ENCODE measurements at regions not wholly inside any gene's neighbourhood (a gene's known extent, or its start where the extent isn't known, plus 50 kb on each side); places are given as distances from the start of the nearest gene placed in this dataset.

DNA sequence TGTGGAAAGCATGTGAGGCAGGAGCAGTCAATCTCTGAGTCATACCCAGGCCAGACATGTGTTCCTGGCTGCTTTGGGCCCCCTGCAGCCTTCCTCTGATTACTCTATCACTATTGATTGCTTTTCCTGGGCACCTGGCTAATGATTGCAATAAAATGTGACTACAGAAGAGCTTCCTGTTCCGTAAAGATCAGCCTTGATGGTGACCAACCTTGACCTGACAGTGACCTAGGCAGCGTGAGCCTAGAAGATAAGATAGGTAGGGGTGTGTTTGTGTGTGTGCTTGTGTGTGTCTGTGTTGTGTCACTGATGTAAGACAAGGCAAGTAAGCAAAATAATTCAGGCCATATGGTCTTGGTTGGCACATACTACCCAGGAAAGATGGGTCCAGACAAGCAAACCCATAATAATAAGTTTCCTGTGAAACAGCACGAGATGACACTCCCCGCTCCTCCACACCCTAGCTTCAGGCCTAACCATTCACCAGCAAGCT, 367.7 kb upstream of the CDH11 start:
- Histone ChIP-seq H3K27me3 (ENCODE audit: control insufficient read depth, insufficient read depth, low read length) (no peaks in the 10 kb centered on the region), H3K4me1 (ENCODE audit: control insufficient read depth, low read depth, low read length) (peaks cover 7% of the 10 kb centered on the region), H3K36me3 (ENCODE audit: control insufficient read depth, low read depth, low read length) (no peaks in the 10 kb centered on the region), H3K9ac (ENCODE audit: low read length) (no peak overlapping the region), H3K27ac (ENCODE audit: low read length) (no peak overlapping the region), H3K4me3 (ENCODE audit: low read length) (no peak overlapping the region), H3K9me3 (ENCODE audit: control insufficient read depth, low read depth, low read length) (no peaks in the 10 kb centered on the region)

DNA sequence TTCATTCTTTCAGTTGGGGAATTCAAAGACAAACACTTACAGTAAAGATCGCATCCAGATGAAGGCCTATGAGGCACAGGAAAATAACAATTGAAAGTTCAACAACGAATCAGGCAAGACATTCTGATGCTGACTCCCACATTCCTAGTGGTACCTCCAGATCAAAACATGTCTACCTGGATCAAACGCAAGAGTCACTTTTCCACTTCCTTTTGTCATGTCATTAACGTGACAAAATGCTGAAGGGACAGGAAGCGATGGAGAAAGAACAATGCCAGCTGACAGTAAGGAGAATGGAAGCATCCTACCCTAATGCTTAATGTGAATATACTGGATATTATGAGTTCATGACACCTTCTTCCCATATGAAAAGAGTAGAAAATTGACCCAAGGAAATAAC, 365.4 kb upstream of the CDH11 start:
- no peak overlapping the region for H3K4me3 ChIP-seq (ENCODE audit: low read length)
- no peaks in the 10 kb centered on the region for H3K36me3 ChIP-seq (ENCODE audit: control insufficient read depth, low read depth, low read length)
- H3K27ac ChIP-seq (ENCODE audit: low read length), result no peak overlapping the region
- no peaks in the 10 kb centered on the region for H3K27me3 ChIP-seq (ENCODE audit: control insufficient read depth, insufficient read depth, low read length)
- H3K9ac ChIP-seq (ENCODE audit: low read length), result no peak overlapping the region
- no peaks in the 10 kb centered on the region for H3K4me1 ChIP-seq (ENCODE audit: control insufficient read depth, low read depth, low read length)
- no peaks in the 10 kb centered on the region for H3K9me3 ChIP-seq (ENCODE audit: control insufficient read depth, low read depth, low read length)

DNA sequence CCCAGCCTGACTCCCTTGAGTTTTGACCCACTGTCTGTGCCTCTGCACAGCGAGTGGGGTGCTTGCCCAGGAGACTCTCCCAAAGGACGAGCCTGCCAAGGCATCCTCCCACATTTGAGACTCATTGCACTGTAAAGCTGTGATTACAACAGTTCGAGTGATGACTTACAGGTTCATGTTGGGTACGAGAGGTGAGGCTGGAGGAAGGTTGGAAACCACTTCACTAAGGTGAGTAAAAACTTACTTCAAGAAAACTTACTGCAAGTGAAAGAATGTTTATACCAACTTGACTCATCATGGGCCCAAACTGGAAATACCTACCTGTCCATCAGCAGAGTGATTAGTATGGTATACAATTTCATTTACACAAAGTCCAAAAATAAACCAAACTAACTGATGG, 360.1 kb upstream of the CDH11 start:
- H3K9ac ChIP-seq (ENCODE audit: low read length), result no peak overlapping the region
- H3K4me1 ChIP-seq (ENCODE audit: control insufficient read depth, low read depth, low read length), result no peaks in the 10 kb centered on the region
- no peaks in the 10 kb centered on the region for H3K27me3 ChIP-seq (ENCODE audit: control insufficient read depth, insufficient read depth, low read length)
- H3K27ac ChIP-seq (ENCODE audit: low read length), result no peak overlapping the region
- no peak overlapping the region for H3K4me3 ChIP-seq (ENCODE audit: low read length)
- no peaks in the 10 kb centered on the region for H3K36me3 ChIP-seq (ENCODE audit: control insufficient read depth, low read depth, low read length)
- H3K9me3 ChIP-seq (ENCODE audit: control insufficient read depth, low read depth, low read length), result no peaks in the 10 kb centered on the region

DNA sequence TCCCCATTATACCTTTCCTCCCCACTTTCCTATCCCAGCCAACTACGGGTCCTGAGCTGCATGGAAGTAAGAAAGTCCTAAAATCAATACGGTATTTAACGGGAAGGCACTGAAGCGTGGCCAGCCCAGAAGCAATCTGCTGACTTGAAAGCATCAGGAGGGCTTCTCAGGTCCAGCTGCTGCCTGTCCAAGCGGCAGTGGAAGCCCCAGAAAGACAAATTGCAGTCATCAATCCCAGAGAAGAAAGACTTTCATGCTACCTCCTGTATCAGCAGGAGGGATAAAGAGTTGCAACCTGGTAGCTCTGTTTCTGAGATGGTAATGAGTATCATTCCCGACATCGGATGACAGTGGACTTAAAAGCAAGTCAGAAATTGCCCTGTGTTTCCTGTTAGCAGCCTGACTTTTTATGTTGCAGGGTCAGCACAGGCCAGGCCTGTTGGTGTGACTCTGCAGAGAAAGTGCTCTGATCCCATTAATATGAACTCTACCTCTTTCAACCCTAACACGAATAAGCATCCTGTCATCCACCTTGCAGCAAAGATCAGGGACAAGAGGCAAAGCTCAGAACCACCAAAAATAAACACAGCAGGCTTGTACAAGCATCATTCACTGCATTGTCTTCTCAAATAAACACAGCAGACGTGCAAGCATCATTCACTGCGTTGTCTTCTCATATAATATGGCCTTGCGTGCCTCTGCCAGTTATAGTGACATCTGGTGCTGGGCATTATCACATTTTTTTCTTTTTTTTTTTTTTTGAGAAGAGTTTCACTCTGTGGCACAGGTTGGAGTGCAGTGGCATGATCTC, 358.6 kb upstream of the CDH11 start:
- H3K27me3 ChIP-seq (ENCODE audit: control insufficient read depth, insufficient read depth, low read length), result no peaks in the 10 kb centered on the region
- no peaks in the 10 kb centered on the region for H3K9me3 ChIP-seq (ENCODE audit: control insufficient read depth, low read depth, low read length)
- H3K36me3 ChIP-seq (ENCODE audit: control insufficient read depth, low read depth, low read length), result no peaks in the 10 kb centered on the region
- H3K27ac ChIP-seq (ENCODE audit: low read length), result no peak overlapping the region
- H3K4me3 ChIP-seq (ENCODE audit: low read length), result no peak overlapping the region
- no peak overlapping the region for H3K9ac ChIP-seq (ENCODE audit: low read length)
- H3K4me1 ChIP-seq (ENCODE audit: control insufficient read depth, low read depth, low read length), result no peaks in the 10 kb centered on the region

DNA sequence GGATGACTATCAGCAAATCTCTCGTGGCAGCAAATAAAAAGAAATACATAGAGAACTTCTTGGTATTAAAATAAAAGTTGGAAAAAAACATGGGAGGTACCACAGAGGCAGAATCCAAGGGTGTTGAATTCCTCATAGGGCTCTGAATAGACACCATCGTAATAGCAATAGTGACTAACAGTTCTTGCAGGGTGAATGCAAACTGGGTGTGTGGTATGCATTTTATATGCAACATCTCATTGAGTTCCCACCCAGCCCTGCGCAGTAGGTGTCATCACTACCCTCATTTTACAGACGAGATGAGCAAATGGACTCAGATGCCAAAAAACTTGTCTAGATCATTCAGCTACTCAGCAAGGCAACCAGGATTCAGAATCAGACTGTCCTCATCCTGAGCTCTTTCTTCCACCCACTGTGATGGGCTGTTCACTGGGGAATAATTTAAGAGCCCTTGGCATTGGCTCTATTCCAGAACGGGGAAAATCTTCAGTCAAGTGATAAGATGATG, 354.6 kb upstream of the CDH11 start:
- no peaks in the 10 kb centered on the region for H3K36me3 ChIP-seq (ENCODE audit: control insufficient read depth, low read depth, low read length)
- no peak overlapping the region for H3K9ac ChIP-seq (ENCODE audit: low read length)
- H3K9me3 ChIP-seq (ENCODE audit: control insufficient read depth, low read depth, low read length), result no peaks in the 10 kb centered on the region
- H3K27ac ChIP-seq (ENCODE audit: low read length), result no peak overlapping the region
- H3K27me3 ChIP-seq (ENCODE audit: control insufficient read depth, insufficient read depth, low read length), result no peaks in the 10 kb centered on the region
- H3K4me1 ChIP-seq (ENCODE audit: control insufficient read depth, low read depth, low read length), result no peaks in the 10 kb centered on the region
- no peak overlapping the region for H3K4me3 ChIP-seq (ENCODE audit: low read length)

DNA sequence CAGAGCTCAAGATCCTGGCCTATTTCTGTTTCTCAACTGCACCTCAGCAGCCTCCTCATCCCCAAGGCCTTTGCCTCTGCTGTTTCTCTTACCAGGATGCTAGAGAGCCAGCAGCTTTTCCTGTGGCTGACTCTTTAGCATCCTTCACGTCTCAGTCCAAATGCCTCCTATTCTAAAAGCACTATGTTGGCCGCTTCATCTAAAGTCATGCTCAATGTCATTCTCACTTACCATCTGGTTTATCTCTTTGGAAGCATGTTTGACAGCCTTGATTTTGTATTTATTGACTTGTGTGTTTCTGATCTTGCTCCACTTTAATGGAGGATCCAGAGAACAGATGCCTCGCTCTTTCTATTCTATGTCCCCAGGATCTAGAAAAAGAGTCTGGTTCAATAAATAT, 351.8 kb upstream of the CDH11 start:
- Histone ChIP-seq H3K4me1 (ENCODE audit: control insufficient read depth, low read depth, low read length) (no peaks in the 10 kb centered on the region), H3K36me3 (ENCODE audit: control insufficient read depth, low read depth, low read length) (no peaks in the 10 kb centered on the region), H3K4me3 (ENCODE audit: low read length) (no peak overlapping the region), H3K9me3 (ENCODE audit: control insufficient read depth, low read depth, low read length) (no peaks in the 10 kb centered on the region), H3K27ac (ENCODE audit: low read length) (no peak overlapping the region), H3K27me3 (ENCODE audit: control insufficient read depth, insufficient read depth, low read length) (no peaks in the 10 kb centered on the region), H3K9ac (ENCODE audit: low read length) (no peak overlapping the region)

DNA sequence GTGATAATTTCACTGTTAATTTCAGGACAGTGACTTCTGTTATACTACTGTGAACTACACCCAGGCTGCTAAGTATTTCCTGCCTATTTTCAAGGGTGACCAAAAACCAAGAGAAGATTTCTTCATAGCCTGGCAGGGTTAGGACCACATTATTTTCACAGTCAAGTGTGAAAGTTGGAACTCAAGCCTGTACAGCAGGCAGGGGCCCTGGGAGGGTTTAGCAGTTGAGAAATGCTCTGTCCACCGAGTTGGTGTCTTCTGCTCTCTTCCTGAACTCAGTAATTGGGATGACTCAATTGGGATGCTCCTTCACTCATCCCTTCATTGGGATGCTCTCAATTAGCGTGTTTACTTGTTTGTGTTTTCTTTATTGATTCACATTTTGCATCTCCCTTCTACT, 347.3 kb upstream of the CDH11 start:
- Histone ChIP-seq H3K9ac (ENCODE audit: low read length) (no peak overlapping the region), H3K4me3 (ENCODE audit: low read length) (no peak overlapping the region), H3K9me3 (ENCODE audit: control insufficient read depth, low read depth, low read length) (no peaks in the 10 kb centered on the region), H3K27ac (ENCODE audit: low read length) (no peak overlapping the region), H3K27me3 (ENCODE audit: control insufficient read depth, insufficient read depth, low read length) (no peaks in the 10 kb centered on the region), H3K4me1 (ENCODE audit: control insufficient read depth, low read depth, low read length) (no peaks in the 10 kb centered on the region), H3K36me3 (ENCODE audit: control insufficient read depth, low read depth, low read length) (no peaks in the 10 kb centered on the region)

DNA sequence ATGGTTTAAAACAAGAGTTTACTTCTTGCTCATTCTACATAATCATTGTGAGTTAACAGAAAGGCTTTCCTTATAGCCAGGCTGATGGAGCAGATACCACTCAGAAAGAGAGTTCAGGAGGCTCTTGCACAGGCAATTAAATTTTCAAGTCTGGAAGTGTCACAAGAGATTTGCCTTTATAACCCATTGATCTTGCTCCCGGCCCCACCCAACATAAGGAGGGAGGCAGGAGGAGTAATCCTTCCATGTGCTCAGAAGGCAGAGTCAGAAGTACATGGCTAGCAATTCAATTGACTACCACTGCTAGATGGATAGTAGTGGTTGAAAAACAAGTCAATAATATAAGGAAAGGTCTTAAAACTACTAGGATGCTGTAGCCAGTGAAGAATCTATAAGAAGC, 346.3 kb upstream of the CDH11 start:
- H3K4me3 ChIP-seq (ENCODE audit: low read length), result no peak overlapping the region
- no peaks in the 10 kb centered on the region for H3K27me3 ChIP-seq (ENCODE audit: control insufficient read depth, insufficient read depth, low read length)
- no peaks in the 10 kb centered on the region for H3K36me3 ChIP-seq (ENCODE audit: control insufficient read depth, low read depth, low read length)
- no peaks in the 10 kb centered on the region for H3K4me1 ChIP-seq (ENCODE audit: control insufficient read depth, low read depth, low read length)
- H3K27ac ChIP-seq (ENCODE audit: low read length), result no peak overlapping the region
- no peaks in the 10 kb centered on the region for H3K9me3 ChIP-seq (ENCODE audit: control insufficient read depth, low read depth, low read length)
- H3K9ac ChIP-seq (ENCODE audit: low read length), result no peak overlapping the region

DNA sequence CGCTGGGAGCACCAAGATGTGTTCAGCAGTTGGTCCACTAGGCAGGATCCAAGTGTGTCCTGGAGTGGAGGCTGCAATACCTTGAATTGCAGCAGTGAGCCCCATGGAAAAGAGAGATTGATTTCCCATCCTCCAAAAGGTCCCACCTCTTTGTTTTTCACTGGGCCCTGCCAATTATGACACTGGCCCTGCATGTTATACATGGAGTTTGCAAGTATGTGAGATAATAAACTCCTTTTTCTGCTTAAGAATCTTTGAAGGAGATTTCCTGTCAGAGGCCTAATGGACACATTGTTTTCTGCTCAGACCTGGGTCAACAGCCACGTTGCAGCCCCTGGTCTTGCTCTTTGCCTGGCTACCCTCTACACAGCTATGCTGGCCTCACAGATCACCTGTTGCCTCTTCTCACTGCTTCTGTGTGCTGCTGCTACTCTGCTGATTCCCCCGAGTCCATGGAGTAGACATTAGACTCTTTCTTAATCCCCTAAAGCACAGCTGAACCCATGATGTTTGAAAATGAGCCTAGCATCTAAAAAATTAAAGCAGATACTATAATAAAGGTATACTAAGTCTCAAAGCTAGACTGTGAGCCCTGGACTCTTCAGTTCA, 341.9 kb upstream of the CDH11 start:
- Histone ChIP-seq H3K36me3 (ENCODE audit: control insufficient read depth, low read depth, low read length) (no peaks in the 10 kb centered on the region), H3K4me1 (ENCODE audit: control insufficient read depth, low read depth, low read length) (no peaks in the 10 kb centered on the region), H3K27ac (ENCODE audit: low read length) (no peak overlapping the region)

DNA sequence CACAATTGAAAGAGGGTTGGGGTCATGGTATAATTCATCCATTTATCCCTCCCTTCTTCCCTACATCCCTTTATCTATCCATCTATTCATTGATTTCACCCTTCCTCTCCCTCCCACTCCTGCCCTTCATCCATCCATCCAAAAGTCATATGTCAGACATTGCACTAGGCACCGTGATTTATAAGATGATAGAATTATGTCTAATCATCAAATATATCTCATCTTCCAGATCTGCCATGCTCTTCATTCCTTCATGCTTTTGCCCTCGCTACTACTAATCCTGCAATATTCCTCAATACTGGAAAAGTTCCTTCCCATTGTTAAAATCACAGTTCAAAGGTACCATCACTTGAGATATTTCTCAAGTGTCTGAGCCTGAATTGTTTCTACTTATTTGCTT, 335.2 kb upstream of the CDH11 start:
- Histone ChIP-seq H3K4me3 (ENCODE audit: low read length) (no peak overlapping the region), H3K27ac (ENCODE audit: low read length) (no peak overlapping the region), H3K27me3 (ENCODE audit: control insufficient read depth, insufficient read depth, low read length) (no peaks in the 10 kb centered on the region)

More for the DNA sequence above, 341.9 kb upstream of the CDH11 start:
- Histone ChIP-seq H3K9ac (ENCODE audit: low read length) (no peak overlapping the region), H3K27me3 (ENCODE audit: control insufficient read depth, insufficient read depth, low read length) (no peaks in the 10 kb centered on the region), H3K4me3 (ENCODE audit: low read length) (no peak overlapping the region), H3K9me3 (ENCODE audit: control insufficient read depth, low read depth, low read length) (no peaks in the 10 kb centered on the region)

DNA sequence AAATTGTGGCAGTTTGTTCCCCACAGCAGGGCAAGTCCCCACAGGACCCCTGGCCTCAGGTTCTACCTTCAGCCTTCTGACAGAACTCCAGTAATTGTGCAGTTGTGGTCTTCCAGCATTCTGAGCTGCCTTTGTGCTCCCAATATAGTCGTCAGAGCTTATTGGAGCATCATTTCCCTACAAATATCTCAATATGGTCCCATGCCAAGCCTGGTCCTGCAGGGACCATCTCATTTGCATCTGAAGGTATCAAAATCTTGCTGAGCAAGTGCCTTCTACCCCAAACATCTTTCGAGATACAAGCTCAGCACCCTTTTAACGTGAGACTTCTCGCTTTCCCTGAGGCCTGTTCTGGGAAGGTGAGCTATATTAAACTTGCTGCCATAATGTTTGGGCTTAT, 333.9 kb upstream of the CDH11 start:
- Histone ChIP-seq H3K9me3 (ENCODE audit: control insufficient read depth, low read depth, low read length) (no peaks in the 10 kb centered on the region), H3K27ac (ENCODE audit: low read length) (no peak overlapping the region), H3K36me3 (ENCODE audit: control insufficient read depth, low read depth, low read length) (no peaks in the 10 kb centered on the region), H3K27me3 (ENCODE audit: control insufficient read depth, insufficient read depth, low read length) (no peaks in the 10 kb centered on the region), H3K4me3 (ENCODE audit: low read length) (no peak overlapping the region), H3K9ac (ENCODE audit: low read length) (no peak overlapping the region), H3K4me1 (ENCODE audit: control insufficient read depth, low read depth, low read length) (no peaks in the 10 kb centered on the region)

More for the DNA sequence above, 335.2 kb upstream of the CDH11 start:
- H3K9ac ChIP-seq (ENCODE audit: low read length), result no peak overlapping the region
- H3K4me1 ChIP-seq (ENCODE audit: control insufficient read depth, low read depth, low read length), result no peaks in the 10 kb centered on the region
- no peaks in the 10 kb centered on the region for H3K9me3 ChIP-seq (ENCODE audit: control insufficient read depth, low read depth, low read length)
- H3K36me3 ChIP-seq (ENCODE audit: control insufficient read depth, low read depth, low read length), result no peaks in the 10 kb centered on the region

DNA sequence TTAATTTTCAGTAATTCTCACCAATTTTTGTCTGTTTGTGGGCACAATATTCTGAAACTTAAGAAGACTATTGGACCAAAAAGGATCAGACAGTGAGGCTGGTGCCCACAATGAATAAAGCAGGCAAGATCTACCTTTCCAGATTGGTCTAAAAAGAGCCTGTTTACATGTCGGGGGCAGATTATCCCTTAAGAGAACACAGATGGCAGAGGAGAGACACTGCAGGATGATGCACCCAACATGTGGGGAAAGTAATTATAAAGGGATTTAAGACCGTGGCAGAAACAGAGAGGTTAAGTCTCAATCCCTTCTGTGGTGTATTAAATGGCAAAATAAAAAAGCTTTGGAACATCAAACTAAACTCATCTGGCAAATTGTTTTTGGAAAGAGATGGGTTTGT, 331.8 kb upstream of the CDH11 start:
- Histone ChIP-seq H3K27me3 (ENCODE audit: control insufficient read depth, insufficient read depth, low read length) (no peaks in the 10 kb centered on the region), H3K36me3 (ENCODE audit: control insufficient read depth, low read depth, low read length) (no peaks in the 10 kb centered on the region), H3K9ac (ENCODE audit: low read length) (no peak overlapping the region), H3K4me1 (ENCODE audit: control insufficient read depth, low read depth, low read length) (no peaks in the 10 kb centered on the region), H3K9me3 (ENCODE audit: control insufficient read depth, low read depth, low read length) (no peaks in the 10 kb centered on the region), H3K4me3 (ENCODE audit: low read length) (no peak overlapping the region), H3K27ac (ENCODE audit: low read length) (no peak overlapping the region)
